Esophagus squamous epithelium (tissue), 5 donors: ENCODE measurements at regions not wholly inside any gene's neighbourhood (a gene's known extent, or its start where the extent isn't known, plus 50 kb on each side); places are given as distances from the start of the nearest gene placed in this dataset.

Experiments
- DNase-seq: peaks from one replicate; lab custom pipeline; 2025; lab: John Stamatoyannopoulos, UW
- H3K27ac ChIP-seq, 4 donors: fragments of 200-600 bp; sonication (generic); one replicate each; pipeline ENCODE4 v1.5.1; 2016 to 2019; ENCODE audit warnings: mild to moderate bottlenecking in 1 of 4
- H3K27me3 ChIP-seq, 4 donors: fragments of 200-600 bp; sonication (generic); 1 replicate in 3 of 4; 2 replicates in 1 of 4; pipeline versions ENCODE4 v1.5.1 to v1.6.0; 2017 to 2021; ENCODE audit warnings: antibody characterized with exemption in 1 of 4
- H3K36me3 ChIP-seq, 3 donors: fragments of 200-600 bp; sonication (generic); one replicate each; pipeline ENCODE4 v1.5.1; 2016 to 2019
- H3K4me1 ChIP-seq, 3 donors: fragments of 200-600 bp; sonication (generic); one replicate each; pipeline ENCODE4 v1.5.1; 2017 to 2019
- H3K4me3 ChIP-seq, 4 donors: fragments of 200-600 bp; sonication (generic); 1 replicate in 3 of 4; 2 replicates in 1 of 4; pipeline ENCODE4 v1.5.1; 2016 to 2019; ENCODE audit warnings: mild to moderate bottlenecking in 2 of 4, moderate library complexity in 1 of 4
- H3K9me3 ChIP-seq, 3 donors: fragments of 200-600 bp; sonication (generic); one replicate each; pipeline ENCODE4 v1.5.1; 2016 to 2019
- POLR2A ChIP-seq, 4 donors: fragments of 450-650 bp; IDR thresholded peaks; one replicate each; pipeline ENCODE4 v1.6.1; 2017; ENCODE audit warnings: antibody characterized with exemption in 4 of 4, mild to moderate bottlenecking in 4 of 4, moderate library complexity in 3 of 4
- WGBS, 2 donors: methylation state at CpG; one replicate each; pipeline ENCODE4 v1.1.5; 2018; 5-methylcytosine and 5-hydroxymethylcytosine counted together
- intact Hi-C: fragments of 100-400 bp; cut with DNase I; formaldehyde crosslinking; loops from one replicate; pipeline ENCODE4 v1.15.0; 2022
- TF ChIP-seq, protein P1 (sequence below), 6 experiments: fragments of 450-650 bp in 4 of 6; fragments of 200-600 bp in 2 of 6; sonication (generic) in 2 of 6; IDR thresholded peaks; one replicate each; pipeline ENCODE4 v1.5.1; 2016 to 2019; ENCODE audit warnings: antibody characterized with exemption in 6 of 6, mild to moderate bottlenecking in 4 of 6, moderate library complexity in 4 of 6
- donor health status: DM: yes; HTN: yes; CAD: no.

DNA sequence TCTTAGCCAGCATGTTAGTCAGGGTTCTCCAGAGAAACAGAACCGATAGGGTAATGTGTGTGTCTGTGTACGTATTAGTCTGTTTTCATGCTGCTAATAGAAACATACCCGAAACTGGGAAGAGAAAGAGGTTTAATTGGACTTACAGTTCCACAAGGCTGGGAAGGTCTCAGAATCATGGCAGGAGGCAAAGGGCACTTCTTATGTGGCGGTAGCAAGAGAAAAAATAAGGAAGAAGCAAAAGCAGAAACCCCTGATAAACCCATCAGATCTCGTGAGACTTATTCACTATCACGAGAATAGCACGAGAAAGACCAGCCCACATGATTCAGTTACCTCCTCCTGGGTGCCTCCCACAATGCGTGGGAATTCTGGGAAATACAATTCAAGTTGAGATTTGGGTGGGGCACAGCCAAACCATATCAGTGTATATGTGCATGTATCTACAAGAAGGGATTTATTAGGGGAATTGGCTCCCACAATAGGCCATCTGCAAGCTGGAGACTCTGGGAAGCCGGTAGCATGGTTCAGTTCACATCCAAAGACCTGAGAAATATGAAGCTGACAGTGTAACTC lies 173.7 kb upstream of the NECTIN1 start:
- TF ChIP-seq, protein P1, sequence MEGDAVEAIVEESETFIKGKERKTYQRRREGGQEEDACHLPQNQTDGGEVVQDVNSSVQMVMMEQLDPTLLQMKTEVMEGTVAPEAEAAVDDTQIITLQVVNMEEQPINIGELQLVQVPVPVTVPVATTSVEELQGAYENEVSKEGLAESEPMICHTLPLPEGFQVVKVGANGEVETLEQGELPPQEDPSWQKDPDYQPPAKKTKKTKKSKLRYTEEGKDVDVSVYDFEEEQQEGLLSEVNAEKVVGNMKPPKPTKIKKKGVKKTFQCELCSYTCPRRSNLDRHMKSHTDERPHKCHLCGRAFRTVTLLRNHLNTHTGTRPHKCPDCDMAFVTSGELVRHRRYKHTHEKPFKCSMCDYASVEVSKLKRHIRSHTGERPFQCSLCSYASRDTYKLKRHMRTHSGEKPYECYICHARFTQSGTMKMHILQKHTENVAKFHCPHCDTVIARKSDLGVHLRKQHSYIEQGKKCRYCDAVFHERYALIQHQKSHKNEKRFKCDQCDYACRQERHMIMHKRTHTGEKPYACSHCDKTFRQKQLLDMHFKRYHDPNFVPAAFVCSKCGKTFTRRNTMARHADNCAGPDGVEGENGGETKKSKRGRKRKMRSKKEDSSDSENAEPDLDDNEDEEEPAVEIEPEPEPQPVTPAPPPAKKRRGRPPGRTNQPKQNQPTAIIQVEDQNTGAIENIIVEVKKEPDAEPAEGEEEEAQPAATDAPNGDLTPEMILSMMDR (IDR thresholded peaks at IDR 0.05), result no peak
- no peak for TF ChIP-seq POLR2A (IDR thresholded peaks at IDR 0.05)
- Histone ChIP-seq H3K27ac (peak overlapping the region in 2 of 4 donors; percentile 47 to 77), H3K27me3 (peaks cover 0 to 8% (median 0%) of the 10 kb centered on the region in 4 donors), H3K9me3 (no peaks in the 10 kb centered on the region), H3K4me3 (peak overlapping the region in 1 of 4 donors; percentile 25), H3K4me1 (peaks cover 0 to 58% (median 17%) of the 10 kb centered on the region in 3 donors), H3K36me3 (no peaks in the 10 kb centered on the region)
- DNase-seq, result no peak
- intact Hi-C loops, result no loop called here
- WGBS, 2 donors, result 62 to 63% methylated on average over 7 to 9 of the region's 9 CpGs

DNA sequence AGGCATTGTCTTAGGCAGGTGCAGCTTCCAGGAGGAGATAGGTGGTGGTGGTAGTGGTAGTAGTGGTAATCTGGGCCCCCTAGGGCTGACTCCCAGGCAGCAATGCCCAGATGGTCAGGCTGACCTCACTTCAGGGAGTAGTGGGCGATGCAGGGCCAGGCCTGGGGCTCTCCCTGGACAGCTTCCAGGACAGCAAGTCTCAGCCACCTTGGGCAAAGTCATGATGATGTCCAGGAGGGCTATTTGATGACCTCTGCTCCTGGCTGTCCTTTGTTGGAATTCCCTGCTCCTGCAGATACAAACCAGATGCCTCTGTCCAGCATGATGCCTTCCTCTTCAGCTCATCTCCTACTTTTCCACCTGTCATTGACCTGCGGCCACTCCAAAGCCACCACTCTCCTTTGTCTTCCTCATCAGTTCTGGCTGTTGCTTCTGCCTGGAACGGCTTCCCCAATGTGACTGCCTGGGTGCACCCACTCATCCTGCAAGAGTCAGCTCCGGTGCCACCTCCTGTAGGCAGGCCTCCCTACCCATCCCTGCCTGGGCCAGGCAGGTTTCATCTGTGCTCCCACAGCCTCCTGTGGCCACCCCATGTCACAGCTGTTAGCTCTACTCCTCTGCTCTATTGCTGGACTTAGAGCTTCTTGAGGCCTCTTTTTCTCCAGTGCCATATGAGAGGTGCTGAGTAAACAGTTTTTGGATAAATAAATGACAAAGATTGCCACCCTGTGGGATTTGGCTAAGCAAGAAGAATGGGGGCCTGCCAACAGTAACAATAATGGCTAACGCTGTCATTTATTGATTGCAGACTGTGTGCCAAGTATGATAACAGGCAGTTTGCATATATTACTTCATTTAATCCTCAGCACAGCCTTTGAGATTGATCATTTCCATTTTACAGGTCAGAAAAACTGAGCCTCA lies 172.9 kb upstream of the NECTIN1 start:
- Histone ChIP-seq H3K27me3 (peaks cover 0 to 4% (median 0%) of the 10 kb centered on the region in 4 donors), H3K4me1 (peaks cover 0 to 50% (median 9%) of the 10 kb centered on the region in 3 donors), H3K36me3 (no peaks in the 10 kb centered on the region), H3K27ac (peak overlapping the region in 1 of 4 donors; percentile 72), H3K9me3 (no peaks in the 10 kb centered on the region), H3K4me3 (peak overlapping the region in 1 of 4 donors; percentile 25)
- DNase-seq, result no peak
- 75 to 78% methylated on average over 4 to 5 of the region's 5 CpGs for WGBS, 2 donors
- intact Hi-C loops, result no loop called here
- TF ChIP-seq POLR2A (IDR thresholded peaks at IDR 0.05), result no peak
- TF ChIP-seq, protein P1 (IDR thresholded peaks at IDR 0.05), result no peak

DNA sequence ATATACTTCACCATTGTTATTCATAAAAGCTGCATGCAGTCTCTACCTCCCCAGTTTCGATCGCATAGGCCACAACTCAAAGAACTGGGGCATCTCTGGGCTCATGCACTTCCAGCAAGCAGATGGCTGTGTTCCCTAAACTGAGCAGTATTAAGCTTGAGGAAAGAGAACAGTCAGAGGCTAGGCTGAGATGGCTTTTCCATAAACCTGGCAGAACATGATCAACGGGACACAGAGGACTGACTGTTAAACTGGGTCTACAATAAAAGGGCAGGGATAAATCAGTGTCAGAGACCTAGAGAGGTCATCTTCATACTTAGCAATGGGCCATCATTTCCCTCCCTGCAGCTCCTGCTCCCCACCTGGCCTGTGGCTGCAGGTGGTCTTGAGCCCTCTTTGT lies 171.0 kb upstream of the NECTIN1 start:
- no peak for DNase-seq
- TF ChIP-seq, protein P1 (IDR thresholded peaks at IDR 0.05), result no peak
- WGBS, 2 donors, result 73 to 85% methylated on average over 3 of the region's 3 CpGs
- Histone ChIP-seq H3K4me1 (peaks cover 0 to 31% (median 5%) of the 10 kb centered on the region in 3 donors), H3K27me3 (no peaks in the 10 kb centered on the region), H3K4me3 (no peak overlapping the region), H3K36me3 (no peaks in the 10 kb centered on the region), H3K9me3 (no peaks in the 10 kb centered on the region), H3K27ac (no peak overlapping the region)
- intact Hi-C loops, result no loop called here

DNA sequence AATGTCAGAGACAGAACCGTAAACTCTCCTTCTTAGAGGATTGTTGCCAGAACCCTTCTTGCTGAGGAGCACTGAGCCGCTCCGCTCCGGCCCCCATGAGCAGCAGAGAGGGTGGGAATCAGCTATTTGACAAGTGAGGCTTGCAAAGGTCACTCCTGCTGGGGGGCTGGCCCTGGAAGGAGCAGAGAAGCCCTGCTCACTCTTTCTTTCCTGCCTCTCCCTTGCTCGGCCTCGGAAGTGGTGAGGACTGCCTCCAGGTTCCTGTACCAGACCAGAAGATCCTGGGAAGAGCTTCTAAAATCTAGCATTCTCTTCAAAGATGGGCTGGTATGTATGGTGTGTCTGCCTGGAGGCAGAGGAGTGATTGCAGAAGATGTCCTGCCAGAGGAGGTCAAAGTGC lies 168.6 kb upstream of the NECTIN1 start:
- intact Hi-C loops, result no loop called here
- 54 to 96% methylated on average over 2 to 4 of the region's 6 CpGs for WGBS, 2 donors
- H3K27ac ChIP-seq, result peak overlapping the region in 1 of 4 donors; percentile 21
- DNase-seq, result no peak
- H3K36me3 ChIP-seq, result no peaks in the 10 kb centered on the region
- peaks cover 0 to 10% (median 0%) of the 10 kb centered on the region in 4 donors for H3K27me3 ChIP-seq
- no peak for TF ChIP-seq POLR2A (IDR thresholded peaks at IDR 0.05)
- TF ChIP-seq, protein P1 (IDR thresholded peaks at IDR 0.05), result no peak
- H3K4me1 ChIP-seq, result peaks cover 0 to 6% (median 0%) of the 10 kb centered on the region in 3 donors
- H3K9me3 ChIP-seq, result no peaks in the 10 kb centered on the region
- no peak overlapping the region for H3K4me3 ChIP-seq

DNA sequence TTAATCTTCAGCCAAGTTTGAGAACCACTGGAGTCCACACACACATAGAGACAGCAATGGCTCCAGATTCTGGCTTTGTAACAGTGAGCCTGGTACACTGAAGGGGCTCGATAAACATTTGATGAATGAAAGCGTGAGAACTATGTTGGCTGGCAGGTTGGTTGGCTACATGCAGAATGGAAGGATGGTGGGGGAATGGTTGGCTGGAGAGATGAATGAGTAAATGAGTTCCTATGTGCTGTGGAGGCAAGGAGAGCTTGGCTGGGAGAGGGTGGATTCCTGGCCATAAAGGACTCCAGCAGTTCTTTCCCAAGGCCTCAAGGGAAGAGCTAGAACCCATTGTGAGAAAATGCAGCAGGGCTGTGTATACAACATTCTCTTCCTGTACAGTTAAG lies 168.0 kb upstream of the NECTIN1 start:
- Histone ChIP-seq H3K9me3 (no peaks in the 10 kb centered on the region), H3K4me3 (no peak overlapping the region), H3K36me3 (no peaks in the 10 kb centered on the region), H3K27ac (no peak overlapping the region), H3K4me1 (peaks cover 0 to 1% (median 0%) of the 10 kb centered on the region in 3 donors), H3K27me3 (peaks cover 0 to 15% (median 0%) of the 10 kb centered on the region in 4 donors)
- intact Hi-C loops, result no loop called here
- TF ChIP-seq, protein P1 (IDR thresholded peaks at IDR 0.05), result no peak
- 62 to 68% methylated on average over 2 of the region's 2 CpGs for WGBS, 2 donors
- no peak for DNase-seq
